GM18867 (cell line): ENCODE measurements at regions not wholly inside any gene's neighbourhood (a gene's known extent, or its start where the extent isn't known, plus 50 kb on each side); places are given as distances from the start of the nearest gene placed in this dataset.

Experiments
- ATAC-seq: cut with Tn5 transposase; IDR thresholded peaks from one replicate; pipeline ENCODE4 v1.9.1; 2021; ENCODE audit warnings: mild to moderate bottlenecking, moderate library complexity; ENCODE audit not compliant: unreplicated experiment

DNA sequence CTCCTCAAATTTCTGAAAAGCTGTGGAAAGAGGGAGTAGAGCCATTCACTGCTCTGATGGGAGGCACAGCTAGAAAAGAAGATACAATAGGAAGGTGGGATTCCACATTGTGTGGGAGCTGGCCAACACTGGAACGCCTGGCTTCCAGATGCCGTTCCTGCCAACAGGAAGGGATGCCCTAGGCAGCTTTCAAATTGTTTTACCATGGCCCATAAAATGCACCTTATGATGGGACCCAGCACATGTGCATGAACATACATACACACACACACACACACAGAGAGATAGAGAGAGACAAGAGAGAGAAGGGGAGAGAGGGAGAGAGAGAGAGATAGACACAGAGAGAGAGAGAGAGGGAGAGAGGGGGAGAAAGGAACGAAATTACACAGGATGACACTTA, 86.1 kb upstream of the BZW1 start:
- no peak for ATAC-seq

DNA sequence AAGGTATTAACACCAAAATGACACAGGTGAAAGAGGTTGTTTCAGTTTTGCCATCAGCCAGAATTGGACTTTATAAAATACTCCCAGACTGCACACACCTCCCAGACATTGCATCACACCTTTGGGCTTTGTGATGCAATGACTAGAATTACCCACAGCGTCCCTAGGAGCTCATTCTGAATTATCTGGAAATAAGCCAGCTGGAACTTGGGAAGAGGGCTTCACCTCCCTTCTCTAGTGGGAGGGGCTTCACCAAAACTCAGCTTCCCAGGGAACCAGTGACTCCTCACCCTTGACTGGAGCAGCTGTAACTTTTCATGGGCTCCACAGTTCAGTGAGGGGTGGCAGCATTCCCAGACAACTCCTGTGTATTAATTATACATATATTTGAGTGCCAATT, 83.1 kb upstream of the BZW1 start:
- ATAC-seq = no peak

DNA sequence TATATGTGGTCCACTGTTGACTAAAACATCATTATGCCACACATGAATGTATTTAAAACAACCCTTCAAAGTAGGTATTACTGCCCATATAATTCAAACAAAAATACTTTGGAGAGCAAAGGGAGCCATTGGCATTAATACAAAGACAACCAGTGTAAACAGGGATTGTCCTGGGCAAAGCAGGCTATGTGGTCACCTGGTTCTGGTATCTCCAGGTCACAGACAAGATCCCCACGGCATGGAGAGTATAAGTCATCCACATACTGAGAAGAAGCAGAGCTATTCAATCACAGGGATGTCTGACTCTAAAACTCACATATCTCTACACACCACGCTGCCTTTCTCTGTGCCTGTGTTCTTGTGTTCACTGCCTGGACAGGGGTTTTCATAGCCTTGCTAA, 81.4 kb upstream of the BZW1 start:
- no peak for ATAC-seq

DNA sequence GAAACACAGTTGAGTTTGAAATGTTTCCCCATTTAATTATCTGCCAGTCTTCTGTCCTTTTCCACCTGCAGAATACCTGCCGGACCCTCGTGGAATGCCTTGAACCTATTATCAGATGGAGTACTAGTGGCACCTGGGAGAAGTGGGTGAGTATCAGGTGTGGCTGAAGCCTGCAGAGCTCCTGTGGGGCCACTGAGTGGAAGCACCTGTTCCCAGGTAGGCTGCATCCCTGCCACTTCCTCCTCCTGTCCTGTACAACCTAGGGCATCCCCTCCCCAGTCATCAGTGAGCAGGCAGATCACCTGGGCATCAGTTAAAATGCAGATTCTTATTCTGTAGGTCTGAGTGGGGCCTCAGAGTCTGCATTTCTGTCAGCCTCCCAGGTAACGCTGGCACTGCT, 80.8 kb upstream of the BZW1 start:
- ATAC-seq = no peak

DNA sequence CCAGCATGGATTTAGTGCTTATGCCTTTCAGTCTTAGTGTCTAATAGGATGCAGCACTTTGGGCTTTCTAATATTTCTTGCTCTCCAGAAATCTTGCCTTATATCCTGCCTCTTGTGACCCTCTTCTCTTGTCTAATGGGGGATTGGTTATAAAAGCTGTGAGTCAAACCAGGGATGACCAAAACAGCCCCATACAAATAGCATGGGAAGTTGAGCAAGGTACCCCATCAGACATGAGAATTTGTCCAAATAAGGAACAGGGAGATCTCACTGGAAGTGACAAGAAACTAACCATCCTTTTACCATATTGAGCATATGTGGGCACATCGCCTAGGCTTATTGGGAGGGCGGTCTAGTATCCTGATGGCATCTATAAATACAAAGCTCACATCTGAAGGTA, 78.8 kb upstream of the BZW1 start:
- ATAC-seq = no peak

GRCh38 chr2:200733713-200734198, 78.0 kb upstream of the BZW1 start:
- ATAC-seq = no peak

- ATAC-seq = no peak
These were observed 76.6 kb upstream of the BZW1 start for GRCh38 chr2:200735061-200735460.

DNA sequence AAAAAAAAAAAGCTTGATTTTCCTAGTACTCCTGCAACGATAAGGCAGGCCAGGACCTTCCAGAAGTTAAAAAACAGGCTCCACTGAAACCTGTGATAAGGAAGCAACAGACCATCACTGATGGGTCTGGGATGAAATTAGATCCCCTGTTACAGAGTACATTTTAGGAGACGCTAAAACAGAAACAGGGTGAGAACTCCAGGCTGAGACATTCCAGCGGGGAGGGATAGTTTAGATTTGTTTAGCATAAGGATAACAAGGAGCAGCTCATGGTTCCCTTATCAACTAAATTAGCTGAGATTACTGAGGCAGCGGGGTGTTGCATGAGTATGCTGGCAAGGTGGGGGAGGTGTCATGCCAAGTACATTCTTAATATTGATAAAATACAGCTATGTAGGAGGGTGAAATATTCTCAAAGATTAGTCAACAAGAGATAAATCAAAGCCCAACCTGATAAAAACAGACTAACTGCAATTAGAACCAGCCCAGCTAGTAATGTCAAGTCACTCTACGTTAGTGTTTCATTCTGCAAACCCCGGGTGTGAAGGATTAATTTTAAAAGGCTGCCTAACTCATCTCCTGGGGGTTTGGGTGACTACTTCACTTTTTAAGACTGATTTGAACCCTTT, 75.0 kb upstream of the BZW1 start:
- ATAC-seq = no peak

DNA sequence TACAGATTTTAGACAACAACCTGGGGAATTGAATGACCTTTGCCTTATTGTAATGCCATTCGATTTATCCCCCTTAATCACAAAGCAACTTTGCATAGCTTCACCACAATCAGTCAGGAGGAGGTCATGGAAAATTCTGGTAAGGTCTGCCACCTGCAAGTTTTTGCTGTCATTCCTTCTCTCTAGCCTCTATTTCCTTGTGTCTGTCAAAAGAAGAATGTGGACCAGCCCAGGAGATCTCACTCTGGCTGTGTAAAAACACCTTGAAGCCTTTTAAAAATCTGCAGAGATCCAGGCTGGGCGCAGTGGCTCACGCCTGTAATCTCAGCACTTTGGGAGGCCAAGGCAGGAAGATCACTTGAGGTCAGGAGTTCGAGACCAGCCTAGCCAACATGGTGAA, 74.1 kb upstream of the BZW1 start:
- no peak for ATAC-seq

GRCh38 chr2:200738590-200738989, 73.1 kb upstream of the BZW1 start:
- no peak for ATAC-seq

GRCh38 chr2:200740907-200741306, 70.8 kb upstream of the BZW1 start:
- ATAC-seq = no peak

GRCh38 chr2:200741468-200742202, 70.1 kb upstream of the BZW1 start:
- ATAC-seq = no peak

DNA sequence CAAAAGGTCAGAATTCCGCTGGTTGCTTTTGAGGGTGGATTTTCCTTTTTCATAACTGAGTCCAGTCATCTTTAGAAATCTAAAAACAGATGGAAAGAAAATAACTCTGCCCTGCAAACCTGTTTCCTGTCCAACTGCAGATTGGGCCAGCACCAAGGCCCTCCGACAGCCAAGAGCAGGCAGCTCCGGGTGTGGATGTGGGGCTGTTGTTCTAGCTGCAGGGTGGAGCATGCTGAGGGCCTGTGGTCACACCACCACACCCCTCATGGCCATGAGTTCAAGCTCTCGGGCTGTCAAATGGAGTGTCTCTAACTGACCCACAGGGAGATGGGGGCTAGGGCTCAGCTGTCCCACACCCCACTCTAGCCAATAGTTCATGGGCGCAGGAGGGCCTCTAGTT, 69.3 kb upstream of the BZW1 start:
- no peak for ATAC-seq

DNA sequence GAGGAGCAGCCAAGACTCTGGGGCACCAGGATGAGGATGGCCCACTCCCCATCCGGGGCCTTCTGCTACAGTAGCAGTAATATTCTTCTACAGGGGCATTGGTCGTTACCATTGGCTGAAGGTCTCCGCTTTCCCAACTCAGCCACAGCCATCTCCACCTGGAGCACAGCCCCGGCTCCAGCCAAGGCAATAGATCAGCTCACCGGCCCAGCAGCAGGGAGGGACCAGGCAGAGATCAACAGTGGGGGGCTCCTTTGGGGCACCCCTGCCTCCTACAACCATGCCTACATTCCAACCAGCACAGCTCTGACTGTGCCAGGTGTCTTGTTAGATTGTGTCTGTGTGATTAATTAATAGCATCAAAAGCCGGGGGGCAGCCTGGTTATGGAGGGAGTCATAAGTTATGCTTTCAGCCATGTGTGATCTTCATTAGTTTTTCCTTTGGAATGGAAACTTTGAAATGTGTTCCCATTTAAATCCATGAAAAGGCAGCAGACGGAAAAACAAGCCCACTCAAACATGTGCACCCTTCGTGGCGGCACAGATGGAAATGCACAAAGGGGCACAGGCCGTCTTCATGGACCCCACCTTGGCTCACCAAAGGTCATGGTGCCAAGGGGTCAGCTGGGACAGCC, 68.6 kb upstream of the BZW1 start:
- no peak for ATAC-seq

GRCh38 chr2:200744201-200744602, 67.5 kb upstream of the BZW1 start:
- no peak for ATAC-seq

GRCh38 chr2:200746301-200746700, 65.4 kb upstream of the BZW1 start:
- no peak for ATAC-seq

DNA sequence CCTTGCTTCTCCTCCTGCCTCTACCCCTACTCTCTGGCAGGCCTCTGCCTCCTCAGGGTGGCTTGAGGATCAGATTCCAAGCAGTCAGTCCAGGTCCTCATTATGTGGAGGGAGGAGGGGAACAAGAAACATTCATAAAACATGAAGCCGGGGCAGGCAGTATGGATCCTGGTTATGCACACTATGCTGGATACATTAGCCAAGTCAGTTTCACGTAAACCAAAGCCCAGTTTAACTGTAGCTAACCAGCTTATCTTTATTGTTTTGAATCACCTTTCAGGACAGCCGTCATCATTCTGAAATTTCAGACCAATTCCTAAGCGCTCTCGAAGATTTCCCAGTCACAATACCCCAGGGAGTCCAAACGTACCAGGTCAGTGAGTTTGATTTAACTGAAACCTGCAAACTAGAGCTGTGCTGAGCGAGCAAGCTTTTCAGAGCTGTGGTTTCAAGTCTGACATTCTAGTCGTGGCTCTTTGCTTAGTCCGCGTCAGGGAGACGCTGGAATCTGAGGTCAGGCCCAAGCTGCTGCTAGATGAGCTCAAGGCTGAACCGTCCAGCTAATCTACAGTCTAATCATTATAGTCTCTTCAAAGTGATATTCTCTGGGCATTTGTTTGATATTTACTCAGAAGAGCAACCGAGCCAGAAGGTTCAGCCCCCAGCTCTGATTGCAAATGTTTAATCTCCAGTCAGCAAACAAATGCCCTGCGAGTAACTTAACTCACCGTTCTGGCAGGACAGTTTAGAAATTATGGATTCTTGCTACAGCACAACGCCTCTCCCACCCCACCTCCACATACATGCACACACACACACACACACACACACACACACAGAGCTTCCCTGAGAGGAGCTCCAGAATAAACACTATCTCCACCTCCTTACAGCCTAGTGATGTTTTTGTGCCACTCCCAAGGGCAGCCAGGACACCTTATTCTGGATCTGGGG, 63.8 kb upstream of the BZW1 start:
- ATAC-seq = no peak

- no peak for ATAC-seq
These were observed 62.9 kb upstream of the BZW1 start for GRCh38 chr2:200748779-200749178.

- no peak for ATAC-seq
These were observed 61.9 kb upstream of the BZW1 start for GRCh38 chr2:200749631-200750322.

DNA sequence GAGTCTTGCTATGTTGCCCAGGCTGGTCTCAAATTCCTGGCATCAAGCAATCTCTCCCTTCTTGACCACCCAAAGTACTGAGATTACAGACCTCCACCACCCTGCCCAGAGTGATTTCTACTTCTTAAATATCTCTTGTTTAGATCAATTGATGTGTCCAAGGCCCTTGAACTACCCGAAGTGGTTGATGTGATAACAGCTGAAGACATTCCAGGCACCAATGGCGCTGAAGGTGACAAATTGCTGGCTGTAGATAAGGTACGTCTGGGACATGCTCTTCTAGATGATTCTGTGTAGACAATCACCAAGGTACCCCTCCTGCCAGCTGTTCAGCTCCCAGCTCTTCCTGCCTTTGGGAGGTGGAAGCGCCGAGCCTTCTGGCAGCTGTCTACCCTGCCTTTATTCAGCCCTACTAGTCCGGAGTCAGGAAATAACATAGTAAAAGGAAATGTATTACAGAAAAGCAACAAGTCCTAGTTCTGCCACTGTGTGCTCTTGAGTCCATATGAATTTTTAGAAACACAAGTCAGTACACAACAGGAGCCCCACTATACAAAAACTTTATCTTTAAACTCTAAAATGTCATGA, 61.3 kb upstream of the BZW1 start:
- no peak for ATAC-seq
